Tibial artery (tissue), 4 donors: ENCODE measurements at regions not wholly inside any gene's neighbourhood (a gene's known extent, or its start where the extent isn't known, plus 50 kb on each side); places are given as distances from the start of the nearest gene placed in this dataset.
A peak's percentile ranks its signal among the peaks of the same experiment; 100 is the strongest.

Source experiments
- DNase-seq, 2 donors: peaks; one replicate each; pipeline ENCODE4 v3.0.0-alpha.2; 2019
- H3K27ac ChIP-seq, 2 donors: fragments of 200-600 bp; sonication (generic) in 1 of 2; 1 replicate in 1 of 2; 2 replicates in 1 of 2; pipeline ENCODE4 v1.5.1; 2018 to 2019; ENCODE audit warnings: mild to moderate bottlenecking in 1 of 2
- H3K27me3 ChIP-seq, 2 donors: fragments of 200-600 bp; sonication (generic) in 1 of 2; one replicate each; pipeline versions ENCODE4 v1.5.1 to v1.6.0; 2016 to 2019
- H3K36me3 ChIP-seq, 3 donors: fragments of 200-600 bp; sonication (generic) in 2 of 3; one replicate each; pipeline ENCODE4 v1.5.1; 2016 to 2019; ENCODE audit warnings: mild to moderate bottlenecking in 2 of 3
- H3K4me1 ChIP-seq, 4 donors: fragments of 200-600 bp; sonication (generic) in 2 of 4; 1 replicate in 3 of 4; 2 replicates in 1 of 4; pipeline ENCODE4 v1.5.1; 2016 to 2019
- H3K4me3 ChIP-seq, 2 donors: fragments of 200-600 bp; sonication (generic) in 1 of 2; 1 replicate in 1 of 2; 2 replicates in 1 of 2; pipeline ENCODE4 v1.5.1; 2018 to 2019; ENCODE audit warnings: mild to moderate bottlenecking in 2 of 2
- H3K9me3 ChIP-seq, 3 donors: fragments of 200-600 bp; sonication (generic) in 1 of 3; one replicate each; pipeline ENCODE4 v1.5.1; 2016 to 2019
- intact Hi-C: fragments of 100-400 bp; cut with DNase I; formaldehyde crosslinking; loops from one replicate; pipeline ENCODE4 v1.15.0; 2023; ENCODE audit warnings: low total_unique reads
- TF ChIP-seq, protein P1 (sequence below), 2 experiments: fragments of 200-600 bp in 1 of 2; fragments of 450-650 bp in 1 of 2; IDR thresholded peaks; one replicate each; pipeline ENCODE4 v1.5.1; 2017 to 2019; ENCODE audit warnings: antibody characterized with exemption in 2 of 2, mild to moderate bottlenecking in 1 of 2, moderate library complexity in 1 of 2

DNA sequence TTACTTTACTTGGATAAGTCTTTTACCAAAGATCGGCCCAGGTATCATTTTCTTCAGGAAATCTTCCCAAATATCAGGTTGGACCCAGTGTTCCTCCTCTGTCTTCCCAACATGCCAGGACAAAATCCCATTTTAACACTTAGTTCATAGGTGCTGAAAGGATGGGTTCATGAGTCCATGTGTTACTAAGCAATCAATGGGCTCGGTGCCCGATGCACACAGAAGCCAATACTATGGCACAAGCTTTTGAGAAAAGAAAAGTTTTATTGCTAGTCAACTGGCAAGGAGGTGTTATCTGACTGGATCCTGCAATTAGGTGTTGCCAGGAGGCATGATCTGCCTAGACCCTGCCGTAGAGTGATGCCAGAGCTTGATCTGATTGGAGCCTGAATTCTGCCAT lies 133.3 kb upstream of the SLC44A3 start:
- no peaks in the 10 kb centered on the region for H3K9me3 ChIP-seq
- TF ChIP-seq, protein P1, sequence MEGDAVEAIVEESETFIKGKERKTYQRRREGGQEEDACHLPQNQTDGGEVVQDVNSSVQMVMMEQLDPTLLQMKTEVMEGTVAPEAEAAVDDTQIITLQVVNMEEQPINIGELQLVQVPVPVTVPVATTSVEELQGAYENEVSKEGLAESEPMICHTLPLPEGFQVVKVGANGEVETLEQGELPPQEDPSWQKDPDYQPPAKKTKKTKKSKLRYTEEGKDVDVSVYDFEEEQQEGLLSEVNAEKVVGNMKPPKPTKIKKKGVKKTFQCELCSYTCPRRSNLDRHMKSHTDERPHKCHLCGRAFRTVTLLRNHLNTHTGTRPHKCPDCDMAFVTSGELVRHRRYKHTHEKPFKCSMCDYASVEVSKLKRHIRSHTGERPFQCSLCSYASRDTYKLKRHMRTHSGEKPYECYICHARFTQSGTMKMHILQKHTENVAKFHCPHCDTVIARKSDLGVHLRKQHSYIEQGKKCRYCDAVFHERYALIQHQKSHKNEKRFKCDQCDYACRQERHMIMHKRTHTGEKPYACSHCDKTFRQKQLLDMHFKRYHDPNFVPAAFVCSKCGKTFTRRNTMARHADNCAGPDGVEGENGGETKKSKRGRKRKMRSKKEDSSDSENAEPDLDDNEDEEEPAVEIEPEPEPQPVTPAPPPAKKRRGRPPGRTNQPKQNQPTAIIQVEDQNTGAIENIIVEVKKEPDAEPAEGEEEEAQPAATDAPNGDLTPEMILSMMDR (IDR thresholded peaks at IDR 0.05) = no peak
- no peak overlapping the region for H3K27ac ChIP-seq
- no peak for DNase-seq
- H3K36me3 ChIP-seq = no peaks in the 10 kb centered on the region
- H3K4me1 ChIP-seq = peaks cover 0 to 5% (median 0%) of the 10 kb centered on the region in 4 donors
- H3K4me3 ChIP-seq = no peak overlapping the region
- intact Hi-C loops = no loop called here
- no peaks in the 10 kb centered on the region for H3K27me3 ChIP-seq

GRCh38 chr1:94684690-94685250 lies 135.4 kb upstream of the SLC44A3 start:
- Histone ChIP-seq H3K4me1 (no peaks in the 10 kb centered on the region), H3K27ac (no peak overlapping the region), H3K27me3 (no peaks in the 10 kb centered on the region), H3K36me3 (no peaks in the 10 kb centered on the region), H3K4me3 (no peak overlapping the region), H3K9me3 (no peaks in the 10 kb centered on the region)
- TF ChIP-seq, protein P1 (IDR thresholded peaks at IDR 0.05) = no peak
- no peak for DNase-seq
- intact Hi-C loops = no loop called here

DNA sequence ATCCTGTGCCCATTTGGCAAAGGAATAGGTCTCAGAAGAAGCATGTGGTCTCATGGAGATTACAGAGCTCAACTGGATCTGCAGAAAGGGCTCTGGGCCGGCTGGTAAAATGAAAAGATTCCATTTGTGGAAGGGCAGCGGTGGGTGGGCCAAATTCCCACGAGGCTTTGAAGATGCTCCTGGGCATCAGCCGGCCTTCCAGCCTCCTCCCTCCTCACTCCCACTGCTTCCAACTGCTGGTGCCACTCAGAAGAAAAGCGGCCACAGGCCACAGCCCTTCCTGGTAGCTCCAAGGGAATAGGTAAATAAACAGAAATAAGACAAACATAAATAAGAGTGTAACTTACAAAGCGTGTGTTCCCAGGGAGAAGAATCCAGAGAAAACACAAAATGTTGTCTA lies 136.3 kb upstream of the SLC44A3 start:
- no peaks in the 10 kb centered on the region for H3K27me3 ChIP-seq
- no peak overlapping the region for H3K4me3 ChIP-seq
- TF ChIP-seq, protein P1 (IDR thresholded peaks at IDR 0.05) = no peak
- no peaks in the 10 kb centered on the region for H3K36me3 ChIP-seq
- intact Hi-C loops = no loop called here
- H3K9me3 ChIP-seq = no peaks in the 10 kb centered on the region
- DNase-seq = no peak
- peaks cover 0 to under 1% (median 0%) of the 10 kb centered on the region in 4 donors for H3K4me1 ChIP-seq
- no peak overlapping the region for H3K27ac ChIP-seq

DNA sequence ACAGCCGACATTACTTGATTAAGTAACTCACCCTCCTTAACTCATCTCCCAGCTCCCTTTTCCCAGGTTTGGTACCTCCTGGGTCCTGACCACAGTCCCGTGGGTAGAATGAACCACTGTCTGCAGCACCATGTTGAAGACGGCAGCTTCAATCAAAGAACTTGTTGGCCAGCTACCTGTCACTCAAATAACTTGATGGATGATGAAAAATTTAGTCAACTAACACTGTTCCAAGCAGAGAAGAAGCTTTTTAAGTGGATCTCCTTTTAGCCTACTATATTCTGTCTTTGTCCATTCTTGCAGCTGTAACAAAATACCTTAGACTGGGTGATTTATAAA lies 138.4 kb upstream of the F3 start:
- H3K27me3 ChIP-seq = no peaks in the 10 kb centered on the region
- no peak overlapping the region for H3K4me3 ChIP-seq
- H3K36me3 ChIP-seq = no peaks in the 10 kb centered on the region
- intact Hi-C loops = no loop called here
- TF ChIP-seq, protein P1 (IDR thresholded peaks at IDR 0.05) = no peak
- no peaks in the 10 kb centered on the region for H3K9me3 ChIP-seq
- no peak for DNase-seq
- peak overlapping the region in 1 of 2 donors; percentile 4 for H3K27ac ChIP-seq
- peaks cover 0 to 4% (median 0%) of the 10 kb centered on the region in 4 donors for H3K4me1 ChIP-seq

DNA sequence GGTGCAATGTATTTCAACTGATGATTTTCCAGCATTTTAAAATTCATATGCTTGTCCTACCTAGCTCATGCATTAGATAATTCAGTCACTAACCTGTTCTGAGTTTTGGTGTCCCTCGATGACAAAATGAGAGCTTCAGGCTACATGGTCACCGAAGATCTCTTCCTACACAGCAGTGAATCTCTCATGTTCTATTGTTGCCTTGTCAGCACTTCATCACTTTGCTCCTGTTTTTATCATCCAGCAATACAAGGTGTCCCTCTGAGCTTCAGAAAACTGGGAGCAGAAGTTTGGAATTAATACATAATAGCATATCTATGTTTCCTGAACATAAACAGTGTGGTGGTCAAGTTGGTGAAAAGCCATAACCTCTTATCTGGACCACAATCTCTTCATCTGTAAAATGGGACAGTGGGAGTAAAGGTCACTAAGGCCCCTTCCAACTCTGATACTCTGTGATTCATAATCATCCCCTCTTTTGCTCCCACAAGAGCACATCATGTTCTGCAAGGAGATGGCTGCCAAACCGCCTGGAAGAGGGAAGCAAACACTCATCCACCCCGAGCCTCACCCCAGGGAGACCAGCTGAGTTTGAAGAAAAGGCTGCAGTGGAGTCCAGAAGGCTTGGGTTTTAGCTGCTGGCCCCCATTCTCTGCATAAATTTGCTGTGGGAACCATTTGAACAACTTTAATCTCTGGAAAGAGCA lies 137.9 kb upstream of the F3 start:
- peak; percentile 88 to 92 for DNase-seq
- TF ChIP-seq, protein P1 (IDR thresholded peaks at IDR 0.05) = no peak
- Histone ChIP-seq H3K9me3 (no peaks in the 10 kb centered on the region), H3K4me3 (no peak overlapping the region), H3K27ac (peak overlapping the region in 1 of 2 donors; percentile 4), H3K4me1 (peaks cover 0 to 5% (median 0%) of the 10 kb centered on the region in 4 donors), H3K36me3 (no peaks in the 10 kb centered on the region), H3K27me3 (no peaks in the 10 kb centered on the region)
- intact Hi-C loops = no loop called here
